Jurkat, Clone E6-1 (cell line): ENCODE measurements at regions not wholly inside any gene's neighbourhood (a gene's known extent, or its start where the extent isn't known, plus 50 kb on each side); places are given as distances from the start of the nearest gene placed in this dataset.
"Not testable (repeated sequence)": the region's sequence is repeated elsewhere in the genome, so short reads cannot be mapped to it uniquely, and the experiment has no call there.

Source experiments
- DNase-seq: peaks from one replicate; pipeline ENCODE4 v3.0.0-alpha.2; 2011; ENCODE audit warnings: low read depth, low spot score
- H3K4me3 ChIP-seq: 2 replicates; pipeline ENCODE4 v1.5.1; 2011; ENCODE audit warnings: mild to moderate bottlenecking, low read length, control low read depth, moderate library complexity

- no peak for DNase-seq
- H3K4me3 ChIP-seq, result no peak overlapping the region
Measured at GRCh38 chr2:19119326-19120001, 239.0 kb downstream of the OSR1 start.

- H3K4me3 ChIP-seq, result no peak overlapping the region
- no peak for DNase-seq
Measured at GRCh38 chr2:19116918-19117317, 241.5 kb downstream of the OSR1 start.

GRCh38 chr2:19114754-19115231, 243.6 kb downstream of the OSR1 start:
- no peak overlapping the region for H3K4me3 ChIP-seq
- DNase-seq, result no peak

- no peak overlapping the region for H3K4me3 ChIP-seq
- DNase-seq, result no peak
Measured at GRCh38 chr2:19114126-19114525, 244.3 kb downstream of the OSR1 start.

GRCh38 chr2:19111354-19111753, 247.1 kb downstream of the OSR1 start:
- no peak for DNase-seq

GRCh38 chr2:19109518-19109917, 248.9 kb downstream of the OSR1 start:
- DNase-seq, result no peak
- no peak overlapping the region for H3K4me3 ChIP-seq

More at GRCh38 chr2:19111354-19111753, 247.1 kb downstream of the OSR1 start:
- H3K4me3 ChIP-seq, result no peak overlapping the region

GRCh38 chr2:19106376-19106775, 252.0 kb downstream of the OSR1 start:
- DNase-seq, result no peak
- H3K4me3 ChIP-seq, result no peak overlapping the region

- H3K4me3 ChIP-seq, result no peak overlapping the region
- no peak for DNase-seq
Measured at GRCh38 chr2:19104503-19104902, 253.9 kb downstream of the OSR1 start.

- H3K4me3 ChIP-seq, result no peak overlapping the region
- no peak for DNase-seq
Measured at GRCh38 chr2:19102696-19103423, 255.6 kb downstream of the OSR1 start.

GRCh38 chr2:19101968-19102367, 256.5 kb downstream of the OSR1 start:
- H3K4me3 ChIP-seq, result no peak overlapping the region
- DNase-seq, result no peak

GRCh38 chr2:19100570-19100969, 257.9 kb downstream of the OSR1 start:
- DNase-seq, result no peak
- H3K4me3 ChIP-seq, result no peak overlapping the region

- no peak for DNase-seq
- no peak overlapping the region for H3K4me3 ChIP-seq
Measured at GRCh38 chr2:19099181-19099580, 259.2 kb downstream of the OSR1 start.

GRCh38 chr2:19098467-19099160, 259.8 kb downstream of the OSR1 start:
- DNase-seq, result no peak
- H3K4me3 ChIP-seq, result no peak overlapping the region

- H3K4me3 ChIP-seq, DNase-seq: not testable (repeated sequence)
Measured at GRCh38 chr2:19089476-19089875, 268.9 kb downstream of the OSR1 start.

- no peak for DNase-seq
- H3K4me3 ChIP-seq, result no peak overlapping the region
Measured at GRCh38 chr2:19086231-19086651, 272.2 kb downstream of the OSR1 start.

GRCh38 chr2:19078709-19079108, 279.7 kb downstream of the OSR1 start:
- no peak overlapping the region for H3K4me3 ChIP-seq
- DNase-seq, result no peak

GRCh38 chr2:19073522-19073921, 284.9 kb downstream of the OSR1 start:
- H3K4me3 ChIP-seq, result no peak overlapping the region

GRCh38 chr2:19072161-19072560, 286.3 kb downstream of the OSR1 start:
- DNase-seq, result no peak
- no peak overlapping the region for H3K4me3 ChIP-seq

More at GRCh38 chr2:19073522-19073921, 284.9 kb downstream of the OSR1 start:
- DNase-seq, result no peak

GRCh38 chr2:19070886-19071285, 287.5 kb downstream of the OSR1 start:
- DNase-seq, result no peak
- H3K4me3 ChIP-seq, result no peak overlapping the region

GRCh38 chr2:19068206-19068605, 290.2 kb downstream of the OSR1 start:
- DNase-seq, result no peak
- no peak overlapping the region for H3K4me3 ChIP-seq
